ENCODE measurements at regions not wholly inside any gene's neighbourhood (a gene's known extent, or its start where the extent isn't known, plus 50 kb on each side); places are given as distances from the start of the nearest gene placed in this dataset.

DNA sequence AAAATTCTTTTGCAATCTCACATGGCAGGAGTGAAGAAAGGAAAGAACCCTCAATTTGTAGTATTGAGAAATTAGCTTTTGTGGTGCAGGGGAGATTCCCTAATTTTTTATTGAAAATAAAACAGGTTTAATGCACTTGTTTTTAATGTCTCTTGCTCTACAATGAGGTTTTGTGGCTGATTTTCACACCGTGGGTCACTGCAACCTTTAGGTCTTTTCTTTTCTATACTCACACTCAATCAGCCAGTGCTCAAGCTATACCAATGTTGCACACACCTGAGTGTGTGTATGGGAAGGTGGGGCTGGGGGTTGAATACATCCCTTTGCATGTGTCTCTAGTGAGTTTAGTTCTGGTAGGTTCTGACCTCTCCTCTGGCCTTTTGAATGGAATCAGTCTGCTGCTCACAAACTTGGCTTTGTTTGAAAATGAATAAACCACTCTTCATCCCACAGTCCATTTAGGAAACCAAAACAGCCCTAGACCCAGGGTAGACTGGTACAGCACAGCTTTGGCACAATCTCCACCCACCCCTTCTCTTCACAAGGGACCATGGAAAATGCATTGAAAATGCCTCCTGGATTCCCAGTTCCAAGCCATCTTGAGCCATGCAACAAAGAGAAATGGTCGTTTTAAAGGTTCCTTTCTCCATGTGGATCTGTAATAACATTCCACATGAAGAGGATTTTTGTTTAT lies 411.5 kb downstream of the SFMBT2 start:
- TF ChIP-seq, protein P1, sequence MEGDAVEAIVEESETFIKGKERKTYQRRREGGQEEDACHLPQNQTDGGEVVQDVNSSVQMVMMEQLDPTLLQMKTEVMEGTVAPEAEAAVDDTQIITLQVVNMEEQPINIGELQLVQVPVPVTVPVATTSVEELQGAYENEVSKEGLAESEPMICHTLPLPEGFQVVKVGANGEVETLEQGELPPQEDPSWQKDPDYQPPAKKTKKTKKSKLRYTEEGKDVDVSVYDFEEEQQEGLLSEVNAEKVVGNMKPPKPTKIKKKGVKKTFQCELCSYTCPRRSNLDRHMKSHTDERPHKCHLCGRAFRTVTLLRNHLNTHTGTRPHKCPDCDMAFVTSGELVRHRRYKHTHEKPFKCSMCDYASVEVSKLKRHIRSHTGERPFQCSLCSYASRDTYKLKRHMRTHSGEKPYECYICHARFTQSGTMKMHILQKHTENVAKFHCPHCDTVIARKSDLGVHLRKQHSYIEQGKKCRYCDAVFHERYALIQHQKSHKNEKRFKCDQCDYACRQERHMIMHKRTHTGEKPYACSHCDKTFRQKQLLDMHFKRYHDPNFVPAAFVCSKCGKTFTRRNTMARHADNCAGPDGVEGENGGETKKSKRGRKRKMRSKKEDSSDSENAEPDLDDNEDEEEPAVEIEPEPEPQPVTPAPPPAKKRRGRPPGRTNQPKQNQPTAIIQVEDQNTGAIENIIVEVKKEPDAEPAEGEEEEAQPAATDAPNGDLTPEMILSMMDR (IDR thresholded peaks at IDR 0.05): no peak
- no peak for TF ChIP-seq POLR2A (IDR thresholded peaks at IDR 0.05)

Measured in esophagus squamous epithelium (tissue), 4 donors.